ENCODE measurements at regions not wholly inside any gene's neighbourhood (a gene's known extent, or its start where the extent isn't known, plus 50 kb on each side); places are given as distances from the start of the nearest gene placed in this dataset.

- no peak for TF ChIP-seq PBX3 (IDR thresholded peaks at IDR 0.05; ENCODE audit: insufficient replicate concordance, low read depth, low read length)
These were observed 182.2 kb upstream of the PCDH15 start (continued) for GRCh38 chr10:54983255-54983654.

- no peaks in the 10 kb centered on the region for H3K36me3 ChIP-seq (ENCODE audit: control insufficient read depth in 2 of 2, insufficient read depth in 2 of 2, low read length in 1 of 2)
- no peaks in the 10 kb centered on the region for H3K4me1 ChIP-seq (ENCODE audit: control insufficient read depth, insufficient read depth, low read length)
- no peak overlapping the region for H3K9ac ChIP-seq (ENCODE audit: control insufficient read depth, insufficient read depth, low read length)
- H3K27me3 ChIP-seq (replicated peaks in 1 of 2; ENCODE audit: control insufficient read depth in 2 of 2, insufficient read depth in 2 of 2, low read length in 1 of 2) = no peaks in the 10 kb centered on the region
- CTCF ChIA-PET = interaction anchor here (1.9 kb wide), 1 partner anchor 11 kb away, joined by 4 read pairs; no protein-coding TSS in a partner anchor
- RAD21 ChIA-PET (ENCODE audit: unreplicated experiment) = no interaction called here
- FAIRE-seq = no peak
- H4K20me1 ChIP-seq (ENCODE audit: control insufficient read depth, insufficient read depth) = no peaks in the 10 kb centered on the region
- no peak overlapping the region for H3K4me3 ChIP-seq
- no TSS peak for BruUV-seq (replicated peaks)
- H2AFZ ChIP-seq (ENCODE audit: control insufficient read depth, low read depth, low read length) = no peak overlapping the region
- in situ Hi-C loops (cut with MboI) (no loop called here), intact Hi-C loops (cut with micrococcal nuclease; ENCODE audit: unreplicated experiment) (no loop called here)
- DNase-seq (ENCODE audit: low read depth, low spot score) = no peak
- H3K4me2 ChIP-seq (ENCODE audit: control insufficient read depth, insufficient read depth) = no peak overlapping the region
- H3K27ac ChIP-seq (ENCODE audit: control insufficient read depth, insufficient read depth) = no peak overlapping the region
- no peak for ATAC-seq
- no peaks in the 10 kb centered on the region for H3K9me3 ChIP-seq (replicated peaks; ENCODE audit: control insufficient read depth, insufficient read depth, low read length)
- H3K79me2 ChIP-seq (ENCODE audit: control insufficient read depth, insufficient read depth, low read length) = no peaks in the 10 kb centered on the region
- SMC1A ChIA-PET (ENCODE audit: uncharacterized antibody, unreplicated experiment) = no interaction called here
- POLR2A ChIA-PET = no interaction called here
- WGBS (ENCODE audit: insufficient coverage, insufficient replicate concordance, low lambda C conversion rate, missing lambda C conversion rate) = 10% methylated on average over 6 of the region's 6 CpGs
- TF ChIP-seq NFIC (IDR thresholded peaks at IDR 0.05; ENCODE audit: low read depth, low read length) (no peak), USF1 (IDR thresholded peaks at IDR 0.05; ENCODE audit: borderline replicate concordance, extremely low read length, insufficient read depth, low read depth, low read length) (no peak), ZBTB4 (CRISPR knock-in tag; IDR thresholded peaks at IDR 0.05) (no peak), ETV6 (conservative IDR thresholded peaks at IDR 0.05 in 1 of 2, IDR thresholded peaks at IDR 0.05 in 1 of 2; ENCODE audit: borderline replicate concordance in 1 of 2, low read depth in 1 of 2) (no peak), SMAD1 (IDR thresholded peaks at IDR 0.05; ENCODE audit: low read depth, partially characterized antibody) (no peak), BHLHE40 (IDR thresholded peaks at IDR 0.05; ENCODE audit: borderline replicate concordance in 1 of 2, low read depth in 2 of 2, low read length in 1 of 2) (no peak), RAD21 (IDR thresholded peaks at IDR 0.05; ENCODE audit: insufficient read depth, low read depth, low read length) (no peak), JUNB (IDR thresholded peaks at IDR 0.05) (no peak), SIX5 (IDR thresholded peaks at IDR 0.05; ENCODE audit: low read depth, low read length, severe bottlenecking) (no peak), ZNF274 (IDR thresholded peaks at IDR 0.05; ENCODE audit: insufficient read depth, insufficient read length) (no peak), WRNIP1 (IDR thresholded peaks at IDR 0.05; ENCODE audit: borderline replicate concordance, low read depth, low read length) (no peak), BRCA1 (IDR thresholded peaks at IDR 0.05; ENCODE audit: low read depth, low read length) (no peak), ATF7 (IDR thresholded peaks at IDR 0.05; ENCODE audit: low read depth) (no peak), CREM (IDR thresholded peaks at IDR 0.05; ENCODE audit: low read depth) (no peak), ZNF207 (IDR thresholded peaks at IDR 0.05; ENCODE audit: borderline replicate concordance) (no peak), PAX8 (IDR thresholded peaks at IDR 0.05) (no peak), ESRRA (IDR thresholded peaks at IDR 0.05; ENCODE audit: low read length) (no peak)
These were observed 161.3 kb upstream of the PCDH15 start for GRCh38 chr10:54962134-54962900.
